GM04504 (cell line): ENCODE measurements at regions not wholly inside any gene's neighbourhood (a gene's known extent, or its start where the extent isn't known, plus 50 kb on each side); places are given as distances from the start of the nearest gene placed in this dataset.

ENCODE experiments used
- DNase-seq: peaks from one replicate; pipeline ENCODE4 v3.0.0-alpha.2; 2012; ENCODE audit warnings: low read depth

- no peak for DNase-seq
Observed at GRCh38 chr7:20021066-20021465, 196.1 kb downstream of the MACC1 start.

- no peak for DNase-seq
Observed at GRCh38 chr7:20019757-20020432, 197.3 kb downstream of the MACC1 start.

- no peak for DNase-seq
Observed at GRCh38 chr7:20016669-20017068, 200.5 kb downstream of the MACC1 start.

- DNase-seq = no peak
Observed at GRCh38 chr7:20013536-20013935, 203.6 kb downstream of the MACC1 start.

- DNase-seq = no peak
Observed at GRCh38 chr7:20012100-20012499, 205.1 kb downstream of the MACC1 start.

GRCh38 chr7:20010877-20011276, 206.3 kb downstream of the MACC1 start:
- DNase-seq = no peak

GRCh38 chr7:20007510-20007909, 209.7 kb downstream of the MACC1 start:
- no peak for DNase-seq

- DNase-seq = no peak
Observed at GRCh38 chr7:20005081-20005480, 212.1 kb downstream of the MACC1 start.

GRCh38 chr7:19999681-20000080, 217.5 kb downstream of the MACC1 start:
- no peak for DNase-seq

- DNase-seq = no peak
Observed at GRCh38 chr7:19991936-19992335, 218.5 kb upstream of the TMEM196 start.

GRCh38 chr7:19989906-19990305, 216.5 kb upstream of the TMEM196 start:
- no peak for DNase-seq

GRCh38 chr7:19988860-19989259, 215.4 kb upstream of the TMEM196 start:
- no peak for DNase-seq

- no peak for DNase-seq
Observed at GRCh38 chr7:19984231-19984632, 210.8 kb upstream of the TMEM196 start.

GRCh38 chr7:19982841-19983835, 209.7 kb upstream of the TMEM196 start:
- DNase-seq = peak; percentile 61

- no peak for DNase-seq
Observed at GRCh38 chr7:19973581-19973980, 200.2 kb upstream of the TMEM196 start.

GRCh38 chr7:19972876-19973275, 199.5 kb upstream of the TMEM196 start:
- DNase-seq = no peak

GRCh38 chr7:19971956-19972355, 198.5 kb upstream of the TMEM196 start:
- DNase-seq = no peak

- DNase-seq = no peak
Observed at GRCh38 chr7:19970514-19970913, 197.1 kb upstream of the TMEM196 start.

GRCh38 chr7:19969859-19970493, 196.6 kb upstream of the TMEM196 start:
- DNase-seq = no peak

- DNase-seq = peak; percentile 33
Observed at GRCh38 chr7:19964246-19964645, 190.8 kb upstream of the TMEM196 start.

GRCh38 chr7:19963695-19964094, 190.3 kb upstream of the TMEM196 start:
- DNase-seq = no peak

GRCh38 chr7:19958309-19958896, 185.0 kb upstream of the TMEM196 start:
- peak; percentile 89 for DNase-seq
